ENCODE measurements at regions not wholly inside any gene's neighbourhood (a gene's known extent, or its start where the extent isn't known, plus 50 kb on each side); places are given as distances from the start of the nearest gene placed in this dataset.

DNA sequence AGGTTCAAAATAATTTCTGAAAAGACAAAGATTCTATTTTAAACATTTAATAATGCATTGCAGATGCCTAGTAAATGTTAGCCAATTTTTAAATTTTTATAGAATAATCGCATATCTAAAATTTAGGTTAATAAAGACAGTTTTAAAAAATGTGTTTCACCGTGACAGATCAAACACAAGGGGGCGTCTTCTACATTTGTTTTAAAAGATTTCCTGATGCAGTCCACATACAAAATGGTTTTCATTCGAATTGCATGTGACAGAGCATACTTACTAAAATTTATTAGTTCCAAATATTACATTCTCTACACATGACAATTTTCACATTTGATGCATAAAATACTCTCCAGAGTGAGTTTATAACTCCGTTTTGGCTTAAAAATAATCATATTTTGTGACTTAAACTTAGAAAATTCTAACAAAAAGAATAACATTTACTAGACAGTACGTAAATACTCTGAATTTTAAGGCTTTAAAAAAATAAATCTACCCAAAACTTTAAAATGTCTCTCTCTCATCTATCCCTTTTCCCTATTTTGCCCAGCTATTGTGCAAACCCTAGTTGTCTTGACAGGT lies 75.5 kb downstream of the ADAMTS1 start:
- ATAC-seq (no peak), DNase-seq (ENCODE audit: low read depth, low spot score) (no peak)
- Histone ChIP-seq H3K27ac (ENCODE audit: low read length) (no peak overlapping the region), H3K4me1 (ENCODE audit: control insufficient read depth, insufficient read depth, low read length) (no peaks in the 10 kb centered on the region), H3K9me3 (ENCODE audit: control insufficient read depth, insufficient read depth, low read depth, low read length) (no peaks in the 10 kb centered on the region), H3K36me3 (ENCODE audit: control insufficient read depth, insufficient read depth, low read length) (no peaks in the 10 kb centered on the region), H3K27me3 (ENCODE audit: control insufficient read depth, insufficient read depth, low read length) (no peaks in the 10 kb centered on the region), H3K4me3 (ENCODE audit: low read depth in 2 of 2, low read length in 2 of 2) (no peak overlapping the region)
- in situ Hi-C loops (cut with HindIII; ENCODE audit: low pct_unique_long_range_greater_than_20kb, low sequenced_read_pairs) (no loop called here), intact Hi-C loops (cut with micrococcal nuclease; ENCODE audit: unreplicated experiment) (no loop called here)
- TF ChIP-seq, protein P1, sequence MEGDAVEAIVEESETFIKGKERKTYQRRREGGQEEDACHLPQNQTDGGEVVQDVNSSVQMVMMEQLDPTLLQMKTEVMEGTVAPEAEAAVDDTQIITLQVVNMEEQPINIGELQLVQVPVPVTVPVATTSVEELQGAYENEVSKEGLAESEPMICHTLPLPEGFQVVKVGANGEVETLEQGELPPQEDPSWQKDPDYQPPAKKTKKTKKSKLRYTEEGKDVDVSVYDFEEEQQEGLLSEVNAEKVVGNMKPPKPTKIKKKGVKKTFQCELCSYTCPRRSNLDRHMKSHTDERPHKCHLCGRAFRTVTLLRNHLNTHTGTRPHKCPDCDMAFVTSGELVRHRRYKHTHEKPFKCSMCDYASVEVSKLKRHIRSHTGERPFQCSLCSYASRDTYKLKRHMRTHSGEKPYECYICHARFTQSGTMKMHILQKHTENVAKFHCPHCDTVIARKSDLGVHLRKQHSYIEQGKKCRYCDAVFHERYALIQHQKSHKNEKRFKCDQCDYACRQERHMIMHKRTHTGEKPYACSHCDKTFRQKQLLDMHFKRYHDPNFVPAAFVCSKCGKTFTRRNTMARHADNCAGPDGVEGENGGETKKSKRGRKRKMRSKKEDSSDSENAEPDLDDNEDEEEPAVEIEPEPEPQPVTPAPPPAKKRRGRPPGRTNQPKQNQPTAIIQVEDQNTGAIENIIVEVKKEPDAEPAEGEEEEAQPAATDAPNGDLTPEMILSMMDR (IDR thresholded peaks at IDR 0.05) = peak; percentile 49; the same call in 1 of the 2 replicates
- no peak for TF ChIP-seq SIN3A (IDR thresholded peaks at IDR 0.05; ENCODE audit: borderline replicate concordance, insufficient read depth, low read depth, low read length)
- BruUV-seq (replicated peaks) = no TSS peak
- ChIA-PET CTCF (no interaction called here), POLR2A (no interaction called here)

DNA sequence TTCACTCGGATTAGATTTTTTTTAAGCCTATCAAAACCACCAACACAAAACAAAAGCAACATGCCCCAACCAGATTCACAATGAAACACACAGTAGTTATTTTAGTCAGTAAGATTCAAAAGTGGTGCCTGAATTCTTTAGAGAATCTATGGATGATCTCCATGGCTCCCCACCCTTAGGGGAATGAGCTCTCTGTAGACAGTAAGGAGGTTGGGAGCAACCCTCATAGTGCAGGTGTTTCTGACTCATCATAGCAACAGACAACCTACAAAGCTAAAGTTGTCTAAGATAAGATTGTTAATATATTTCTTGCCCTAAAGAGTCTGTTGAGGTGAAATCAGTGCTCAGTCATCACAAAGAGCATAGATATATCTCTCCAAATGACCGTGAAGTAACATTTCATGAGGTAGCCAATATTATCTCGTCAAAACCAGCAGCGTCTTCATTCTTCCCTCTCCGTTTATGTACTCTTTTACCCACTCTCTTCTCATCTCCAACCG lies 78.3 kb downstream of the ADAMTS1 start:
- ChIA-PET CTCF (no interaction called here), POLR2A (no interaction called here)
- no TSS peak for BruUV-seq (replicated peaks)
- intact Hi-C loops (cut with micrococcal nuclease; ENCODE audit: unreplicated experiment) (no loop called here), in situ Hi-C loops (cut with HindIII; ENCODE audit: low pct_unique_long_range_greater_than_20kb, low sequenced_read_pairs) (no loop called here)
- no peak for ATAC-seq
- H3K4me3 ChIP-seq (ENCODE audit: low read depth in 2 of 2, low read length in 2 of 2) = no peak overlapping the region
- no peak overlapping the region for H3K27ac ChIP-seq (ENCODE audit: low read length)
- H3K4me1 ChIP-seq (ENCODE audit: control insufficient read depth, insufficient read depth, low read length) = no peaks in the 10 kb centered on the region
- H3K36me3 ChIP-seq (ENCODE audit: control insufficient read depth, insufficient read depth, low read length) = no peaks in the 10 kb centered on the region
- TF ChIP-seq, protein P2, sequence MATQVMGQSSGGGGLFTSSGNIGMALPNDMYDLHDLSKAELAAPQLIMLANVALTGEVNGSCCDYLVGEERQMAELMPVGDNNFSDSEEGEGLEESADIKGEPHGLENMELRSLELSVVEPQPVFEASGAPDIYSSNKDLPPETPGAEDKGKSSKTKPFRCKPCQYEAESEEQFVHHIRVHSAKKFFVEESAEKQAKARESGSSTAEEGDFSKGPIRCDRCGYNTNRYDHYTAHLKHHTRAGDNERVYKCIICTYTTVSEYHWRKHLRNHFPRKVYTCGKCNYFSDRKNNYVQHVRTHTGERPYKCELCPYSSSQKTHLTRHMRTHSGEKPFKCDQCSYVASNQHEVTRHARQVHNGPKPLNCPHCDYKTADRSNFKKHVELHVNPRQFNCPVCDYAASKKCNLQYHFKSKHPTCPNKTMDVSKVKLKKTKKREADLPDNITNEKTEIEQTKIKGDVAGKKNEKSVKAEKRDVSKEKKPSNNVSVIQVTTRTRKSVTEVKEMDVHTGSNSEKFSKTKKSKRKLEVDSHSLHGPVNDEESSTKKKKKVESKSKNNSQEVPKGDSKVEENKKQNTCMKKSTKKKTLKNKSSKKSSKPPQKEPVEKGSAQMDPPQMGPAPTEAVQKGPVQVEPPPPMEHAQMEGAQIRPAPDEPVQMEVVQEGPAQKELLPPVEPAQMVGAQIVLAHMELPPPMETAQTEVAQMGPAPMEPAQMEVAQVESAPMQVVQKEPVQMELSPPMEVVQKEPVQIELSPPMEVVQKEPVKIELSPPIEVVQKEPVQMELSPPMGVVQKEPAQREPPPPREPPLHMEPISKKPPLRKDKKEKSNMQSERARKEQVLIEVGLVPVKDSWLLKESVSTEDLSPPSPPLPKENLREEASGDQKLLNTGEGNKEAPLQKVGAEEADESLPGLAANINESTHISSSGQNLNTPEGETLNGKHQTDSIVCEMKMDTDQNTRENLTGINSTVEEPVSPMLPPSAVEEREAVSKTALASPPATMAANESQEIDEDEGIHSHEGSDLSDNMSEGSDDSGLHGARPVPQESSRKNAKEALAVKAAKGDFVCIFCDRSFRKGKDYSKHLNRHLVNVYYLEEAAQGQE (IDR thresholded peaks at IDR 0.05; ENCODE audit: insufficient read depth in 1 of 2, low read depth in 2 of 2, low read length in 1 of 2) = no peak
- TF ChIP-seq SIN3A (IDR thresholded peaks at IDR 0.05; ENCODE audit: borderline replicate concordance, insufficient read depth, low read depth, low read length) (no peak), TCF7L2 (IDR thresholded peaks at IDR 0.05; ENCODE audit: low read depth, low read length) (no peak), POLR2AphosphoS5 (IDR thresholded peaks at IDR 0.05; ENCODE audit: low read depth, low read length) (no peak)
- TF ChIP-seq, protein P1 (IDR thresholded peaks at IDR 0.05) = no peak
- H3K9me3 ChIP-seq (ENCODE audit: control insufficient read depth, insufficient read depth, low read depth, low read length) = no peaks in the 10 kb centered on the region
- no peak for DNase-seq (ENCODE audit: low read depth, low spot score)
- no peaks in the 10 kb centered on the region for H3K27me3 ChIP-seq (ENCODE audit: control insufficient read depth, insufficient read depth, low read length)
